ENCODE measurements at regions not wholly inside any gene's neighbourhood (a gene's known extent, or its start where the extent isn't known, plus 50 kb on each side); places are given as distances from the start of the nearest gene placed in this dataset. TPM values are rescaled to one million over a fixed set of nuclear protein-coding genes. Genes with fewer than 3 reads are reported as not detected.

GRCh38 chr10:22767859-22768258 is 53.5 kb upstream of the PIP4K2A start:
- no peak for DNase-seq (ENCODE audit: low read depth, low spot score)
- Histone ChIP-seq H3K27ac (ENCODE audit: low read depth, low read length) (no peak overlapping the region), H3K27me3 (ENCODE audit: control insufficient read depth, insufficient read depth, low read length) (no peaks in the 10 kb centered on the region), H3K9me3 (ENCODE audit: control insufficient read depth, insufficient read depth, low read length) (no peaks in the 10 kb centered on the region), H3K4me3 (ENCODE audit: low read depth, low read length) (no peak overlapping the region)
- CTCF ChIA-PET, result interaction anchor here (0.6 kb wide), 1 partner anchor 218 kb away, joined by 4 read pairs; no protein-coding TSS in a partner anchor
- TF ChIP-seq, protein P1, sequence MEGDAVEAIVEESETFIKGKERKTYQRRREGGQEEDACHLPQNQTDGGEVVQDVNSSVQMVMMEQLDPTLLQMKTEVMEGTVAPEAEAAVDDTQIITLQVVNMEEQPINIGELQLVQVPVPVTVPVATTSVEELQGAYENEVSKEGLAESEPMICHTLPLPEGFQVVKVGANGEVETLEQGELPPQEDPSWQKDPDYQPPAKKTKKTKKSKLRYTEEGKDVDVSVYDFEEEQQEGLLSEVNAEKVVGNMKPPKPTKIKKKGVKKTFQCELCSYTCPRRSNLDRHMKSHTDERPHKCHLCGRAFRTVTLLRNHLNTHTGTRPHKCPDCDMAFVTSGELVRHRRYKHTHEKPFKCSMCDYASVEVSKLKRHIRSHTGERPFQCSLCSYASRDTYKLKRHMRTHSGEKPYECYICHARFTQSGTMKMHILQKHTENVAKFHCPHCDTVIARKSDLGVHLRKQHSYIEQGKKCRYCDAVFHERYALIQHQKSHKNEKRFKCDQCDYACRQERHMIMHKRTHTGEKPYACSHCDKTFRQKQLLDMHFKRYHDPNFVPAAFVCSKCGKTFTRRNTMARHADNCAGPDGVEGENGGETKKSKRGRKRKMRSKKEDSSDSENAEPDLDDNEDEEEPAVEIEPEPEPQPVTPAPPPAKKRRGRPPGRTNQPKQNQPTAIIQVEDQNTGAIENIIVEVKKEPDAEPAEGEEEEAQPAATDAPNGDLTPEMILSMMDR (IDR thresholded peaks at IDR 0.05; ENCODE audit: low read depth, low read length), result no peak
- POLR2A ChIA-PET, result no interaction called here

- ChIA-PET POLR2A (no interaction called here), CTCF (no interaction called here)
- no peak for DNase-seq (ENCODE audit: low read depth, low spot score)
- Histone ChIP-seq H3K4me3 (ENCODE audit: low read depth, low read length) (no peak overlapping the region), H3K9me3 (ENCODE audit: control insufficient read depth, insufficient read depth, low read length) (no peaks in the 10 kb centered on the region), H3K27me3 (ENCODE audit: control insufficient read depth, insufficient read depth, low read length) (no peaks in the 10 kb centered on the region), H3K27ac (ENCODE audit: low read depth, low read length) (no peak overlapping the region)
- TF ChIP-seq, protein P1 (IDR thresholded peaks at IDR 0.05; ENCODE audit: low read depth, low read length), result no peak
Measured at GRCh38 chr10:22766693-22767092, 52.3 kb upstream of the PIP4K2A start.

GRCh38 chr10:22765660-22766547 is 51.5 kb upstream of the PIP4K2A start:
- TF ChIP-seq, protein P1 (IDR thresholded peaks at IDR 0.05; ENCODE audit: low read depth, low read length), result no peak
- POLR2A ChIA-PET, result no interaction called here
- Histone ChIP-seq H3K27ac (ENCODE audit: low read depth, low read length) (no peak overlapping the region), H3K27me3 (ENCODE audit: control insufficient read depth, insufficient read depth, low read length) (no peaks in the 10 kb centered on the region), H3K9me3 (ENCODE audit: control insufficient read depth, insufficient read depth, low read length) (no peaks in the 10 kb centered on the region), H3K4me3 (ENCODE audit: low read depth, low read length) (no peak overlapping the region)
- CTCF ChIA-PET, result no interaction called here
- DNase-seq (ENCODE audit: low read depth, low spot score), result no peak

DNA sequence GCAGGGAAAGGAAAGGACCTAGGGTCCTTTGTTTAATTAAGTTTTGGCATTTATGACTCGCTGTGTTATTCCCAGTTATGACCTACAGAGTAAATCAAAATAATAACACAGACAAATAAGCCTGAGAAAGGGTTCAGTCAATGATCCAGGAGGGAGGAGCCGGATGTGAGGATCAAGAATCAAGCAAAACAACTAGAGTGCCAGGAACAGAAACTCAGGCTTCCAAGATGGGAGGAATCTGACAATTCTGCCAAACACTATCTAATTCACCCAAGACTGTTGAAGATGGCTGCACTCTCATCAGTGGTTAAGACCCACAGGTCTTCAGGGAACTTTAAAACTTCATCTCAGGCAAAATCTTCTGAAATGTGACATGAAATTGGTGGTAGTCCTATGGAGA is 50.3 kb upstream of the PIP4K2A start:
- no peak for DNase-seq (ENCODE audit: low read depth, low spot score)
- CTCF ChIA-PET, result no interaction called here
- POLR2A ChIA-PET, result no interaction called here

More for the DNA sequence above, 50.3 kb upstream of the PIP4K2A start:
- H3K27me3 ChIP-seq (ENCODE audit: control insufficient read depth, insufficient read depth, low read length), result no peaks in the 10 kb centered on the region
- no peaks in the 10 kb centered on the region for H3K9me3 ChIP-seq (ENCODE audit: control insufficient read depth, insufficient read depth, low read length)
- H3K4me3 ChIP-seq (ENCODE audit: low read depth, low read length), result no peak overlapping the region
- no peak overlapping the region for H3K27ac ChIP-seq (ENCODE audit: low read depth, low read length)
- TF ChIP-seq, protein P1 (IDR thresholded peaks at IDR 0.05; ENCODE audit: low read depth, low read length), result no peak

Small RNAs in the stretch of these regions (small RNA-seq; reads per million reads assigned to genes)
- gene RNU6-413P (ENCODE audit: insufficient read length, low read depth), result not detected
